Loucy (cell line): ENCODE measurements at regions not wholly inside any gene's neighbourhood (a gene's known extent, or its start where the extent isn't known, plus 50 kb on each side); places are given as distances from the start of the nearest gene placed in this dataset.

Experiments
- H2AFZ ChIP-seq: fragments of 200-600 bp; sonication (generic); 2 replicates; pipeline ENCODE4 v1.6.0; 2016; ENCODE audit warnings: antibody characterized with exemption, mild to moderate bottlenecking, low read length, moderate library complexity
- H3F3A ChIP-seq: fragments of 200-600 bp; 2 replicates; pipeline ENCODE4 v1.6.0; 2016; ENCODE audit warnings: antibody characterized with exemption, low read depth, mild to moderate bottlenecking
- H3K27me3 ChIP-seq: fragments of 200-600 bp; sonication (generic); 2 replicates; pipeline ENCODE4 v1.6.1; 2014; ENCODE audit warnings: low read length, mild to moderate bottlenecking; ENCODE audit not compliant: insufficient read depth, poor library complexity, severe bottlenecking
- H3K36me3 ChIP-seq: fragments of 200-600 bp; sonication (generic); 2 replicates; pipeline ENCODE4 v1.6.1; 2016; ENCODE audit warnings: low read length; ENCODE audit not compliant: insufficient read depth
- H3K4me1 ChIP-seq: fragments of 200-600 bp; sonication (generic); 2 replicates; pipeline ENCODE4 v1.5.1; 2014; ENCODE audit warnings: low read length, mild to moderate bottlenecking; ENCODE audit not compliant: insufficient read depth, poor library complexity, severe bottlenecking
- H3K4me2 ChIP-seq: fragments of 200-600 bp; sonication (generic); 2 replicates; pipeline ENCODE4 v1.6.0; 2014; ENCODE audit warnings: antibody characterized with exemption, low read length, low read depth, mild to moderate bottlenecking; ENCODE audit not compliant: poor library complexity, severe bottlenecking
- H3K4me3 ChIP-seq: fragments of 200-600 bp; sonication (generic); 2 replicates; pipeline ENCODE4 v1.5.1; 2014; ENCODE audit warnings: low read length, mild to moderate bottlenecking, mixed read lengths; ENCODE audit not compliant: poor library complexity, severe bottlenecking
- H3K79me2 ChIP-seq: fragments of 200-600 bp; sonication (generic); 2 replicates; pipeline ENCODE4 v1.6.1; 2014; ENCODE audit warnings: low read length; ENCODE audit not compliant: insufficient read depth
- H3K9ac ChIP-seq: fragments of 200-600 bp; sonication (generic); 2 replicates; pipeline ENCODE4 v1.6.0; 2014; ENCODE audit warnings: mild to moderate bottlenecking, low read depth, low read length, moderate library complexity; ENCODE audit not compliant: poor library complexity, severe bottlenecking
- H3K9me2 ChIP-seq: fragments of 200-600 bp; sonication (generic); replicated peaks from 2 replicates; pipeline ENCODE4 v1.6.1; 2016; ENCODE audit warnings: low read depth, low read length, mixed read lengths
- H3K9me3 ChIP-seq: fragments of 200-600 bp; sonication (generic); 2 replicates; pipeline ENCODE4 v1.6.1; 2014; ENCODE audit warnings: mild to moderate bottlenecking, antibody characterized with exemption, low read length, low read depth; ENCODE audit not compliant: insufficient read depth
- H4K20me1 ChIP-seq: fragments of 200-600 bp; sonication (generic); 2 replicates; pipeline ENCODE4 v1.6.0; 2014; ENCODE audit warnings: antibody characterized with exemption, low read length, mild to moderate bottlenecking; ENCODE audit not compliant: insufficient read depth, poor library complexity, severe bottlenecking
- EZH2phosphoT487 ChIP-seq: fragments of 200-600 bp; IDR thresholded peaks from 2 replicates; pipeline ENCODE4 v1.6.1; 2018; ENCODE audit warnings: antibody characterized with exemption, mild to moderate bottlenecking, moderate library complexity, borderline replicate concordance
- TF ChIP-seq, protein P1 (sequence below): fragments of 200-600 bp; sonication (generic); conservative IDR thresholded peaks from 2 replicates; pipeline ENCODE4 v1.5.1; 2014; ENCODE audit warnings: mild to moderate bottlenecking, antibody characterized with exemption, low read length

DNA sequence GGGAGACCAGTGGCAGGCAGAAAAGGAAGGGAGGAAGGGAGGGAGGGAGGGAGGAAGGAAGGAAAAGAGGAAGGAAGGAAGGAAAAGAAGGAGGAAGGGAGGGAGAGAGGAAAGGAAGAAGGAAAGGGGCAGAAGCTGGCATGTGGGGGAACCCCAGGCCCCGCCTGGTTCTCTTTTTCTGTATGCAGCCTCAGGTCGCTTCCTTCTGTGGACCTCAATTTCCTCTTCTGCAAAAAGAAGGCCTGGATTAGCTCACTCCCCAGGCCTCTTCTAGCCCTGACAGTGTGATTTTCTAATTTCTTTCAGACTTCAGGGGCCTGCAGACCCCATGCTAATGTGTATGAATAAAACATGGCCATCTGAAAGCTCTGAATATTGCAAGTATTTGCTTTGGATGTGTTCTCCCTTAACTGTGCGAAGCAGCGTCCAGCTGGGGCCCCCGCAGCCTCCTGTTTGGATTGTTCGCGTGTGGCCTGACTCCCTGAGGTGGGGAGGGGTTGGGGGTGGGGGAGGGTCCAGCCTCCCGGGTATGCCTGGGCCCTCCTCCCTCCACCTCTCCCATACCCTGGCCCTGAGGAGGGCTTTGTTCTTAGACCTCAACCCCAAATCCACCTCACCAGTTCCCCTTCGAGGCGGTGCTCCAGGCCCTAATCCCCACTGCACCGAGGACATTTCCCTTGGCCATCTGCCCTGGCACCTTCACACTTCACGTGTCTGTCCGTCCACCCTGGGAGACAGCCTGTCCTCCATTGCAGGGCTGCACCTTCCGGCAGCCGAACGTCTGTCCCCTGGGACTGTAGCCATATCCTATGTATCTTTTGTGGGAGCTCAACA is 199.9 kb upstream of the ATP6AP2 start:
- no peaks in the 10 kb centered on the region for H3K9me3 ChIP-seq
- no peaks in the 10 kb centered on the region for H3K9me2 ChIP-seq
- no peak overlapping the region for H3K9ac ChIP-seq
- H3F3A ChIP-seq, result no peaks in the 10 kb centered on the region
- no peaks in the 10 kb centered on the region for H3K79me2 ChIP-seq
- TF ChIP-seq EZH2phosphoT487, result no peak
- TF ChIP-seq, protein P1, sequence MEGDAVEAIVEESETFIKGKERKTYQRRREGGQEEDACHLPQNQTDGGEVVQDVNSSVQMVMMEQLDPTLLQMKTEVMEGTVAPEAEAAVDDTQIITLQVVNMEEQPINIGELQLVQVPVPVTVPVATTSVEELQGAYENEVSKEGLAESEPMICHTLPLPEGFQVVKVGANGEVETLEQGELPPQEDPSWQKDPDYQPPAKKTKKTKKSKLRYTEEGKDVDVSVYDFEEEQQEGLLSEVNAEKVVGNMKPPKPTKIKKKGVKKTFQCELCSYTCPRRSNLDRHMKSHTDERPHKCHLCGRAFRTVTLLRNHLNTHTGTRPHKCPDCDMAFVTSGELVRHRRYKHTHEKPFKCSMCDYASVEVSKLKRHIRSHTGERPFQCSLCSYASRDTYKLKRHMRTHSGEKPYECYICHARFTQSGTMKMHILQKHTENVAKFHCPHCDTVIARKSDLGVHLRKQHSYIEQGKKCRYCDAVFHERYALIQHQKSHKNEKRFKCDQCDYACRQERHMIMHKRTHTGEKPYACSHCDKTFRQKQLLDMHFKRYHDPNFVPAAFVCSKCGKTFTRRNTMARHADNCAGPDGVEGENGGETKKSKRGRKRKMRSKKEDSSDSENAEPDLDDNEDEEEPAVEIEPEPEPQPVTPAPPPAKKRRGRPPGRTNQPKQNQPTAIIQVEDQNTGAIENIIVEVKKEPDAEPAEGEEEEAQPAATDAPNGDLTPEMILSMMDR, result no peak
- no peaks in the 10 kb centered on the region for H3K4me1 ChIP-seq
- no peaks in the 10 kb centered on the region for H3K36me3 ChIP-seq
- no peaks in the 10 kb centered on the region for H4K20me1 ChIP-seq
- H3K4me3 ChIP-seq, result no peak overlapping the region
- H3K4me2 ChIP-seq, result no peak overlapping the region
- H3K27me3 ChIP-seq, result no peaks in the 10 kb centered on the region
- no peak overlapping the region for H2AFZ ChIP-seq

DNA sequence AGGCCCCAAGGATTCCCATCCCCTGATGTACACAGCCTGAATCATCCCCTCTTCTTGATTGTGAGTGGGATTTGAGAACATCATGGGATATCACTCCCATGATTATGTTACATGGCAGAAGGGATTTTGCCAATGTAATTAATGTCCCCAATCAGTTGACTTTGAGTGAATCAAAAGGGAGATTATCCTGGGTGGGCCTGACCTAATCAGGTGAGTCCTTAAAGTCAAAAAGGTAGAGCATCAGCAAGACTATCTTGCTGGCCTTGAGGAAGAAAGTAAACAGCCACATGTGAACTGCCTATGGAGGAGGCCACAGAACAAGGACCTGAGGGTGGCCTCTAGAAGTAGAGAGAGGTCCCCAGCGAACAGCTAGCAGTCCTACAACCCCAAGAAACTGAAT is 203.1 kb upstream of the ATP6AP2 start:
- Histone ChIP-seq H3K36me3 (no peaks in the 10 kb centered on the region), H3K9ac (no peak overlapping the region), H3K4me3 (no peak overlapping the region), H3K79me2 (no peaks in the 10 kb centered on the region), H3K4me1 (no peaks in the 10 kb centered on the region), H2AFZ (no peak overlapping the region), H3K27me3 (no peaks in the 10 kb centered on the region), H4K20me1 (no peaks in the 10 kb centered on the region), H3K9me2 (no peaks in the 10 kb centered on the region), H3K4me2 (no peak overlapping the region), H3K9me3 (no peaks in the 10 kb centered on the region), H3F3A (no peaks in the 10 kb centered on the region)
- TF ChIP-seq, protein P1, result no peak
- TF ChIP-seq EZH2phosphoT487, result no peak

- no peaks in the 10 kb centered on the region for H3K79me2 ChIP-seq
- no peak overlapping the region for H2AFZ ChIP-seq
- H3K9me2 ChIP-seq, result no peaks in the 10 kb centered on the region
- H3K27me3 ChIP-seq, result no peaks in the 10 kb centered on the region
- H3K4me1 ChIP-seq, result no peaks in the 10 kb centered on the region
- no peak overlapping the region for H3K4me3 ChIP-seq
- no peak overlapping the region for H3K4me2 ChIP-seq
- TF ChIP-seq, protein P1, result no peak
- no peak for TF ChIP-seq EZH2phosphoT487
- no peaks in the 10 kb centered on the region for H4K20me1 ChIP-seq
- H3K36me3 ChIP-seq, result no peaks in the 10 kb centered on the region
- H3F3A ChIP-seq, result no peaks in the 10 kb centered on the region
- H3K9ac ChIP-seq, result no peak overlapping the region
- no peaks in the 10 kb centered on the region for H3K9me3 ChIP-seq
Observed at GRCh38 chrX:40374486-40374885, 206.3 kb upstream of the ATP6AP2 start.
